ENCODE measurements at regions not wholly inside any gene's neighbourhood (a gene's known extent, or its start where the extent isn't known, plus 50 kb on each side); places are given as distances from the start of the nearest gene placed in this dataset.

DNA sequence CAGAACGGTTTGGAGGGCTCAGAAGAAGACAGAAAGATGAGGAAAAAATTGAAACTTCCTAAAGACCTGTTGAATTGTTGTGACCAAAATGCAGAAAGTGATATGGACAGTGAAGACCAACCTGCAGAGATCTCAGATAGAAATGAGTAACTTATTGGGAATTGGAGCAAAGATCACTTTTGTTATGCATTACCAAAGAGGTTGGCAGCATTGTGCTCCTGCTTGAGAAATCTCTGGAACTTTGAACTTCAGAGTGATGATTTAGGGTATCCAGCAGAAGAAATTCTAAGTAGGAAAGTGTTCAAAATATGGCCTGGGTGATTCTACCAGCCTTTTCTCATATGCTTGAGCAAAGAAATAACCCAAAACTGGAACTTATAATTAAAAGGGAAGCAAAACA, 136.0 kb downstream of the GJA1 start:
- H3K9me3 ChIP-seq: no peaks in the 10 kb centered on the region
- H3K27ac ChIP-seq: no peak overlapping the region
- in situ Hi-C loops (cut with MboI; ENCODE audit: low pct_ligation_motif_present in 1 of 4, low pct_unique_long_range_greater_than_20kb in 1 of 4, low sequenced_read_pairs in 3 of 4) (no loop called here), intact Hi-C loops (cut with DNase I; ENCODE audit: low total_unique reads) (no loop called here)
- H3K27me3 ChIP-seq: no peaks in the 10 kb centered on the region
- DNase-seq: no peak
- whole genome bisulfite sequencing, 2 donors (ENCODE audit: low coverage in 1 of 2): 57 to 71% methylated on average over 1 of the region's 1 CpG
- H3K4me1 ChIP-seq: no peaks in the 10 kb centered on the region
- no peak overlapping the region for H3K4me3 ChIP-seq
- TF ChIP-seq POLR2A (IDR thresholded peaks at IDR 0.05) (no peak), POLR2AphosphoS5 (IDR thresholded peaks at IDR 0.05) (no peak), CTCF (IDR thresholded peaks at IDR 0.05) (no peak), EP300 (IDR thresholded peaks at IDR 0.05; ENCODE audit: low read depth) (no peak)
- no peaks in the 10 kb centered on the region for H3K36me3 ChIP-seq

DNA sequence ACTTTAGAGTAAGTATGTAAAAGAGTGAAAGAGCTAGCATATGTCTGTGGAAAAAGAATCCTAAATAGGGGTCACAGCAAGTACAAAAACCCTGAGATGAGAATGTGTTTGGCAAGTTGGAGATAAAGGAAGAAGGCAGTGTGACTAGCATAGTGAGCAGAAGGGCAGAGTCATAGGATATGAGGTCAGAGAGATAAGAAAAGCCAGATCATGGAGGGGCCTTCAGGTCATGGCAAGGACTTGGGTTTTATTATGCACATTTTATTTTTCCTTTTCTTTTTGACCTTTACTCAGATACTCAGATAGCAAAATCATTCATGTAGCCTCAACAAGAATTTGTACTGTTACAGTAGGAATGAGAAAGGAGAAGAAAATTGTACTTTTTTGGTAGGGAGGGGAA, 138.0 kb downstream of the GJA1 start:
- in situ Hi-C loops (cut with MboI; ENCODE audit: low pct_ligation_motif_present in 1 of 4, low pct_unique_long_range_greater_than_20kb in 1 of 4, low sequenced_read_pairs in 3 of 4): no loop called here

GRCh38 chr6:121578216-121578615, 142.8 kb downstream of the GJA1 start:
- intact Hi-C loops (cut with DNase I; ENCODE audit: low total_unique reads) (no loop called here), in situ Hi-C loops (cut with MboI; ENCODE audit: low pct_ligation_motif_present in 1 of 4, low pct_unique_long_range_greater_than_20kb in 1 of 4, low sequenced_read_pairs in 3 of 4) (no loop called here)
- no peaks in the 10 kb centered on the region for H3K9me3 ChIP-seq
- no peak overlapping the region for H3K27ac ChIP-seq
- no peaks in the 10 kb centered on the region for H3K4me1 ChIP-seq
- no peaks in the 10 kb centered on the region for H3K36me3 ChIP-seq
- no peaks in the 10 kb centered on the region for H3K27me3 ChIP-seq
- DNase-seq: no peak
- no peak overlapping the region for H3K4me3 ChIP-seq
- TF ChIP-seq EP300 (IDR thresholded peaks at IDR 0.05; ENCODE audit: low read depth) (no peak), POLR2AphosphoS5 (IDR thresholded peaks at IDR 0.05) (no peak), POLR2A (IDR thresholded peaks at IDR 0.05) (no peak), CTCF (IDR thresholded peaks at IDR 0.05) (no peak)

More for the DNA sequence above, 138.0 kb downstream of the GJA1 start:
- DNase-seq: no peak
- no peaks in the 10 kb centered on the region for H3K36me3 ChIP-seq
- no peak overlapping the region for H3K4me3 ChIP-seq
- no peaks in the 10 kb centered on the region for H3K9me3 ChIP-seq
- intact Hi-C loops (cut with DNase I; ENCODE audit: low total_unique reads): no loop called here
- no peak overlapping the region for H3K27ac ChIP-seq
- no peaks in the 10 kb centered on the region for H3K4me1 ChIP-seq
- TF ChIP-seq EP300 (IDR thresholded peaks at IDR 0.05; ENCODE audit: low read depth): no peak
- no peak for TF ChIP-seq POLR2A (IDR thresholded peaks at IDR 0.05)
- no peak for TF ChIP-seq CTCF (IDR thresholded peaks at IDR 0.05)
- no peak for TF ChIP-seq POLR2AphosphoS5 (IDR thresholded peaks at IDR 0.05)
- no peaks in the 10 kb centered on the region for H3K27me3 ChIP-seq

- Histone ChIP-seq H3K4me1 (no peaks in the 10 kb centered on the region), H3K4me3 (no peak overlapping the region), H3K27me3 (no peaks in the 10 kb centered on the region), H3K9me3 (no peaks in the 10 kb centered on the region), H3K27ac (no peak overlapping the region), H3K36me3 (no peaks in the 10 kb centered on the region)
- intact Hi-C loops (cut with DNase I; ENCODE audit: low total_unique reads): no loop called here
- TF ChIP-seq POLR2AphosphoS5 (IDR thresholded peaks at IDR 0.05) (no peak), EP300 (IDR thresholded peaks at IDR 0.05; ENCODE audit: low read depth) (no peak), CTCF (IDR thresholded peaks at IDR 0.05) (no peak), POLR2A (IDR thresholded peaks at IDR 0.05) (no peak)
- in situ Hi-C loops (cut with MboI; ENCODE audit: low pct_ligation_motif_present in 1 of 4, low pct_unique_long_range_greater_than_20kb in 1 of 4, low sequenced_read_pairs in 3 of 4): no loop called here
- 67 to 90% methylated on average over 1 of the region's 1 CpG for WGBS, 2 donors (ENCODE audit: low coverage in 1 of 2)
- no peak for DNase-seq
Measured at GRCh38 chr6:121579478-121579877, 144.0 kb downstream of the GJA1 start.

Data from transverse colon (tissue), 4 donors.